Esophagus muscularis mucosa (tissue), 4 donors: ENCODE measurements at regions not wholly inside any gene's neighbourhood (a gene's known extent, or its start where the extent isn't known, plus 50 kb on each side); places are given as distances from the start of the nearest gene placed in this dataset.

ENCODE experiments used
- EP300 ChIP-seq: sonication (generic); formaldehyde crosslinking; IDR thresholded peaks from one replicate; pipeline ENCODE4 v1.6.1; 2017; ENCODE audit warnings: antibody characterized with exemption
- POLR2A ChIP-seq: fragments of 450-650 bp; IDR thresholded peaks from one replicate; pipeline ENCODE4 v1.6.1; 2017; ENCODE audit warnings: antibody characterized with exemption, moderate library complexity, mild to moderate bottlenecking, low read depth
- POLR2AphosphoS5 ChIP-seq, 2 donors: sonication (generic); formaldehyde crosslinking; IDR thresholded peaks; one replicate each; pipeline ENCODE4 v1.6.1; 2017; ENCODE audit warnings: antibody characterized with exemption in 2 of 2
- TF ChIP-seq, protein P1 (sequence below), 3 experiments: fragments of 200-600 bp in 2 of 3; fragments of 450-650 bp in 1 of 3; sonication (generic) in 2 of 3; IDR thresholded peaks; one replicate each; pipeline ENCODE4 v1.5.1; 2017 to 2019; ENCODE audit warnings: antibody characterized with exemption in 3 of 3, mild to moderate bottlenecking in 2 of 3, moderate library complexity in 1 of 3

GRCh38 chr18:59788791-59789106 lies 91.5 kb upstream of the CCBE1 start:
- TF ChIP-seq, protein P1, sequence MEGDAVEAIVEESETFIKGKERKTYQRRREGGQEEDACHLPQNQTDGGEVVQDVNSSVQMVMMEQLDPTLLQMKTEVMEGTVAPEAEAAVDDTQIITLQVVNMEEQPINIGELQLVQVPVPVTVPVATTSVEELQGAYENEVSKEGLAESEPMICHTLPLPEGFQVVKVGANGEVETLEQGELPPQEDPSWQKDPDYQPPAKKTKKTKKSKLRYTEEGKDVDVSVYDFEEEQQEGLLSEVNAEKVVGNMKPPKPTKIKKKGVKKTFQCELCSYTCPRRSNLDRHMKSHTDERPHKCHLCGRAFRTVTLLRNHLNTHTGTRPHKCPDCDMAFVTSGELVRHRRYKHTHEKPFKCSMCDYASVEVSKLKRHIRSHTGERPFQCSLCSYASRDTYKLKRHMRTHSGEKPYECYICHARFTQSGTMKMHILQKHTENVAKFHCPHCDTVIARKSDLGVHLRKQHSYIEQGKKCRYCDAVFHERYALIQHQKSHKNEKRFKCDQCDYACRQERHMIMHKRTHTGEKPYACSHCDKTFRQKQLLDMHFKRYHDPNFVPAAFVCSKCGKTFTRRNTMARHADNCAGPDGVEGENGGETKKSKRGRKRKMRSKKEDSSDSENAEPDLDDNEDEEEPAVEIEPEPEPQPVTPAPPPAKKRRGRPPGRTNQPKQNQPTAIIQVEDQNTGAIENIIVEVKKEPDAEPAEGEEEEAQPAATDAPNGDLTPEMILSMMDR (IDR thresholded peaks at IDR 0.05), result no peak
- TF ChIP-seq POLR2A (no peak), POLR2AphosphoS5 (IDR thresholded peaks at IDR 0.05) (no peak), EP300 (no peak)
